ENCODE measurements at regions not wholly inside any gene's neighbourhood (a gene's known extent, or its start where the extent isn't known, plus 50 kb on each side); places are given as distances from the start of the nearest gene placed in this dataset.

GRCh38 chr2:83787189-83787588, 671.9 kb downstream of the SUCLG1 start:
- DNase-seq (ENCODE audit: low read depth, low spot score), result no peak

DNA sequence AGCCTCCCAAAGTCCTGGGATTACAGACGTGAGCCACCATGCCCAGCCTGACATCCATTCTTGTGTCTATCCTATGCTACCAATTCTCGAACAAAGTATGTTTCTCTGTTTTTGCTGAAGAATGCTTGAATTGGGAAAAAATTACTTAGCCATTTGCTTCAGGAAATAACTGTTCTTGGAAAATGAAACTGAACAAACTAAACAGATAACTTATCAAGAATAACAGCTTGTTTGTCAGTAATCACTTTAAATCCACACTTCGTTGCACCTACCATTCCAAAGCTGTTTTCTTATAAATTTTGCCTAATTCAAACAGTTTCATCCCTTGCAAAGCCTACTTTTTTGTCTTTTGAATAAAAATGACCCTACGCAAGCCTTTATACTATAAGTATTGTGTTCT, 672.9 kb downstream of the SUCLG1 start:
- DNase-seq (ENCODE audit: low read depth, low spot score), result no peak

GRCh38 chr2:83784947-83785346, 674.1 kb downstream of the SUCLG1 start:
- no peak for DNase-seq (ENCODE audit: low read depth, low spot score)

DNA sequence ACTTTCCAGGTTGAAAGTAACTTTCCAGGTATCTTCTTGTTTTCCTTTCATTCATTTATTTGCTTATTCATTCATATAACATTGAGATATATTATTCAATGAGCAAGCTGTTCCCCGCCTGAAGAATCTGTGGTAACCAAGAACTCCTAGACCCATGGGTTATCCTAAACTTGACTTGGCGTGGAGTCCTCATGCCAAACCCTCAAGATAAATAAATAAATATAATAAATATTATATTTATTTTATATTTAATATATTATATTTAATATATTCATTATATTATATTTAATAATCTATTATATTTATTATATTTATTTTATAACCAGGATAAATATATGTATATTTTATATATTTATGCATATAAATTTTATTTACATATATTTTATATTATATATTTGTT, 674.8 kb downstream of the SUCLG1 start:
- DNase-seq (ENCODE audit: low read depth, low spot score), result no peak

- DNase-seq (ENCODE audit: low read depth, low spot score), result no peak
These were observed 677.0 kb downstream of the SUCLG1 start for GRCh38 chr2:83782122-83782521.

GRCh38 chr2:83764447-83765005, 694.6 kb downstream of the SUCLG1 start:
- no peak for DNase-seq (ENCODE audit: low read depth, low spot score)

DNA sequence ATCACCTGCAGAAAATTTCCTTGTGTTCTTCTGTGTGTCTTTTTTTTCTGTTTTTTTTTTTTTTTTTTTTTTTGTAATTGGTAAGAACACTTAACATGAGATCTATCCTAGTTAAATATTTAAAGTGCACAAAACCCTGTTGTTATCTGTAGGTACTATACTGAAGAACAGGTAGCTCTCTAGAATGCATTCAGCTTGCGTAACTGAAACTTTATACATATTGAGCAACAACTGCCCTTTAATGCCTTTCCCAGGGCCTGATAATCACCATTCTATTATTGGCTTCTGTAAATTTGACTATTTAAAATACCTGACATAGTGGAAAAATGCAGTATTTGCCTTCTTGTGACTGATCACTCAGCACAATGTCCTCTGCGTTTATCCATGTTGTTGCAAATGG, 701.8 kb downstream of the SUCLG1 start:
- DNase-seq (ENCODE audit: low read depth, low spot score), result no peak

GRCh38 chr2:83756219-83756618, 702.9 kb downstream of the SUCLG1 start:
- no peak for DNase-seq (ENCODE audit: low read depth, low spot score)

DNA sequence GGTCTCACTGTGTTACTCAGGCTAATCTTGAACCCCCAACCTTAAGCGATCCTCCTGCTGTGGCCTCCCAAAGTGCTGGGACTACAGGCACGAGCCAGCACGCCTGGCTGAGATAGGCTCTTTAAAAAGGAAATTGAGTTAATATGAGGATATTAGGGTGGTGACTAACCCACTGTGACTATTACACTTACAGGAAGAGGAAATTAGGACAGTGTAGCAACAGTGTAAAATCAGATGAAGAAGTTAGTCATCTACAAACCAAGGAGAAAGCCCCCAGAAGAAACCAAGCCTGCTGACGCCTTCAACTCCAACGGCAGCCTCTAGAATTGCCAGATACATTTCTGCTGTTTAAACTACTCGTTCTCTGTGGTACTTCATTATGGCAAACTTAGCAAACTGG, 711.9 kb downstream of the SUCLG1 start:
- no peak for DNase-seq (ENCODE audit: low read depth, low spot score)

GRCh38 chr2:83744855-83745254, 714.2 kb downstream of the SUCLG1 start:
- no peak for DNase-seq (ENCODE audit: low read depth, low spot score)

DNA sequence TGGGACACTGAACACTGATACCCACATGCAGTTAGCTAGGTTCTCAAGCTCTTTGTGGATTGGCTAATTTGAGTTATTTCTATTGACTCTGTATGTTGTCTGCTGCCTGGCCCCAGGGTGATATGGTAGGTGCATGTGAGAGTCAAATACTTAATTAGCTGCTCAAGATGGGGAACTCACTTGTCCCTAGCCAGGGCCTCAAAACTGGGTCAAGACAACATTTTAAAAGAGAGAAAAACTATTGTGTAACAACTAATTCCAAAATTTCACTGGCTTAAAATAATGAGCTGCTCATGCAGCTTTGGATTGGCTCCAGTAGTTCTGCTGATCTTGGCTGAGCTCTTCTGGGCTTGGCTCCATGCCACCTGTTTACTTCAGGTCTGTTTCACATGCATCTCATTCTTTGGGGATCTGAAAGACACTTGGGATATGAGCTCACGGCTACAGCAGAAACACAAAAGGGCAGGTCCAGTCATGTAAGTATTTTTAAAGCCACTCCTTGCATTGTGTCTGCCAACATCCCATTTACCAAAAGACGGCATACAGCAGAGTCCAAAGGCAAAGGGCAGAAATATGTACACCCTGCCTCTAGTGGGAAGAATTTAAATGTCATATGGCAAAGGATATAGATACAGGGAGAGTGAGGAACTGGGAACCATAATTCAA, 716.8 kb downstream of the SUCLG1 start:
- DNase-seq (ENCODE audit: low read depth, low spot score), result no peak

GRCh38 chr2:83730223-83730622, 728.9 kb downstream of the SUCLG1 start:
- DNase-seq (ENCODE audit: low read depth, low spot score), result no peak

GRCh38 chr2:83725735-83726134, 733.3 kb downstream of the SUCLG1 start:
- DNase-seq (ENCODE audit: low read depth, low spot score), result no peak

DNA sequence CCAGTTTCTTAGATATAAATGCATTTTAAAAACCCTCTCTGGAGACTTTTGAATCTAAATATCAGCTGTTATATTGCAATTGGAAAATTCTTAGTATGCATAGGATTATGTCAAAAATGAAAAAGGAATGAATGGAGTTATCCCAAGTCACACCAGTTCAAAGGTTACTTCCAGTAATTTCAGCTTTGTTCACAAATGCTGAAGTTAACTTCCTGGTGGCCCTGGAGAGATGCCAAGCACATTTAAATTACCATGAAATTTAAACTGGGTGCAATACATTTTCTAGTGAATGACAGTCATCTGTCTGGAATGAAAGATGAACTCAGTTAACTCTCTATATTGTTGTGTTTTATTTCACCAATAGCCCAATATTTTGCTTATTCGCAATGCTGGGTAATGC, 753.9 kb downstream of the SUCLG1 start:
- no peak for DNase-seq (ENCODE audit: low read depth, low spot score)

DNA sequence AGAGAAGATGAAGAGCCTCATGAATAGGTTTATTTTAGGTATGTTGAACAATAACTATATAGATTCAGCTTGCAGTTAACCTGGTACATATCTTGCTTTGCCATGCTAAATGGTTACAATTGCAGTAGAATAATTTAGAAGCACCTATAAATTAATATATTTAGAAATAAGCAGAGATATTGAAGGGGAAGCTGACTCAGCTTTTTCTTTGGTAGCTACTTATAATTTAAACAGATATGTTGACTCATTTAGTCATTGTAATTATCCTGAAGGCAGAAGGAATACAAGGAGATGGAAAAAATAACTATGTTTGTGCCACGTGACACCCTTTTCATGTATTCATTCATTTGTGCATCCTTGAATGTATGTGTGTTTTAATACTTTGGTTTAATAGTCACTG, 755.5 kb downstream of the SUCLG1 start:
- no peak for DNase-seq (ENCODE audit: low read depth, low spot score)

- no peak for DNase-seq (ENCODE audit: low read depth, low spot score)
These were observed 762.2 kb downstream of the SUCLG1 start for GRCh38 chr2:83696838-83697237.

DNA sequence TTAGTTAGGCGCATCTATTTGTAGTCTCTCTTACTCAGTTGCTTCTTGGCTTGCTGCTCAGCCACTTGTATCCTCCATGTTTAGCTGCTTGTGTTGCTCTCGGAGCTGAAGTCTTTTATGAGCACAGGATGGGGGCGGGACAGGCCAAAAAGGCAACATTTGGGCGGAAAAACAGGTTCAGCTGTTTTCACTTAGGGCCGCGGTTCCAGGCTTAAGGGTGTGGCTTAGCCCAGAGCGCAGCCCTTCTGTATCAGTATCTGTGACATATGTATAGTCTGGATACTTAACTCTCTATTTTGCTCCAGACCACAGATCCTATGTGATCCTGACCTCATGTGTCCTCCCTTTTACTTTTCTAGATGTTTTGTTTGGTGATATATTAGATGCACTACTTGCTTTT, 763.5 kb downstream of the SUCLG1 start:
- DNase-seq (ENCODE audit: low read depth, low spot score), result no peak

DNA sequence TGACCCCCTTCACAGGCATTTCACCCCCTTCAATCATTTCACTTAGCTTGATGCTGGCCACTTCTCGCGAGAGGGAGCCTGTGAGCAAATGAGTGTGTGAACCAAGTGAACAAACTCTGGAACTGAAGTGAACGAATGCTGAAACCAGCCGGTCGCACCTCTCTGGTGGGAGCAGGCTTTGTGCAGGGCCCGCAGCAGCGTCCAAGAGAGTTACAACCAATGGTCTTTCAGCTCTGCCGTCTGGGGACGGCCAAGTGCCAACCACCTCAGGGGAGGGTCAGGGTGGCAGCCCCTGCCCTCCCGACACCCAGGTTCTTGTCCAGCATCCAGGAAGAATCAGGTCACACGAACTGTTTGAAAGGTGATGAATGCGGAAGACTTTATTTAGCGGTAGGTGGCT, 764.0 kb downstream of the SUCLG1 start:
- no peak for DNase-seq (ENCODE audit: low read depth, low spot score)

GRCh38 chr2:83689402-83689801, 769.7 kb downstream of the SUCLG1 start:
- DNase-seq (ENCODE audit: low read depth, low spot score), result no peak

GRCh38 chr2:83686863-83687262, 772.2 kb downstream of the SUCLG1 start:
- DNase-seq (ENCODE audit: low read depth, low spot score), result no peak

DNA sequence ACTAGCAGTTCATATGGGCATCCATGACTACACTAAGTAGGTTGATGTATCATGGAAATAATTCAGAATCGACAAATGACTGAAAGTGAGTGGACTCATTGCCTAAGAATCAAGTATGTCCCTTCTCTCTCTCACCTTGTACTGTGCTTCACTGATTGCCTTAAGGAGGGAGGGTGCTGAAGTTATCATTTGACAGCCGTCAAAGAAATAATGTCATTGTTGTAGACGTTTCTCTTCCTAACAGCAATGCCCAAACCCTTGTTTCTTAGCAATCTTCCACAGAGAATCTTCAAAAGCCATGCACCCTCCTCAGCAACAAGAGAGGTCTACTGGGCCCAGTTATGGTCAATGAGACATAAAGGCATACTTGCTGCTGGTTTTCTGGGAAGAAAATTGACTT, 785.0 kb downstream of the SUCLG1 start:
- DNase-seq (ENCODE audit: low read depth, low spot score), result no peak

DNA sequence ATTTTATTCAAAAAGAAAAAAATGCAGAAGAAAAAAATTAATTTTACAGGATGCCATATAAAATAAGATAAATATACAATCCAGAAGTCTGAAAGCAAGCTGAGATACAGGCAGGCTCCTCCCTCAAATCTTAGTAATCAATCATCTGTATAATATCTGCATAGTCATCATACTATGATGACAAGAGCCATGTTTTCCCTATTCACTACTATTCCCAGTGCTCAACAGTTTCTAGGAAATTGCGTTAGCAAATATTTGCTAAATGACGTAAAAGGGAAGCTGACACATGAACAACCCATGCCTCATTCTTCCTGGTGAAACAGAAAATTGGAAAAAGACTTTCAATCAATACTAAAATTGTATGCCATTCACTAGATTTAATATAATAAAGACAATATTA, 793.2 kb downstream of the SUCLG1 start:
- no peak for DNase-seq (ENCODE audit: low read depth, low spot score)

DNA sequence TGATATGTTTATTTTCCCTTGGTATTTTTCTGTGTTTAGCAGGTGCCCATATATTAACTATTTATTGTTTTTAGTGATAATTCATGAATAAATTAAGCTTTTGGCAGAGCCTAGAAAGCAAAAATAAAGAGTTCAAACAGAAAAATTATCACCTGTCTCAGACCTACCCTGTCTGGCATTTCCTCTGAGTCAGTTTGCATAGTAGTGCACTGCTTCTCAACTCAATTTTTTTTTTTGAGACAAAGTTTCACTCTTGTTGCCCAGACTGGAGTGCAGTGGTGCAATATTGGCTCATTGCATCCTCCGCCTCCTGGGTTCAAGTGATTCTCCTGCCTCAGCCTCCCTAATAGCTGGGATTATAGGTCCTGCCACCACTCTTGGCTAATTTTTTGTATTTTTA, 793.9 kb downstream of the SUCLG1 start:
- no peak for DNase-seq (ENCODE audit: low read depth, low spot score)

DNA sequence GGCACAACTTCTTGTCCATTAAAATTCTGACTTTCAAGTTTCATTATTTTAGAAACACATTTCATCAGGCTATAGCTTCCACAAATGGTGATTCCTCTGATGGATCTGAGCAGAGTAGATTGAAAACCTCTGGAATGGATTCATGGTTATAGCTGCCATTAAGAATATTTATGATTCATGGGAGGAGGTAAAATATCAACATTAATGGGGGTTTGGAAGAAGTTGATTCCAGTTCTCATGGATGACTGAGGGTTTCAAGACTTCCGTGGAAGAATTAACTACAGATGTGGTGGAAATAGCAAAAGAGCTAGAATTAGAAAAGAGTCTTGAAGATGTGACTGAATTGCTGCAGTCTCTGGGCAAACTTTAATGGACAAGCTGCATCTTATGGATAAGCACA, 797.4 kb downstream of the SUCLG1 start:
- DNase-seq (ENCODE audit: low read depth, low spot score), result no peak

All from activated CD4-positive, CD25-positive, alpha-beta regulatory T cell treated with anti-CD3 and anti-CD28 coated beads, Interleukin-2, amount 50 U/mL, for 16 hours (primary cell).